OCI-LY1 (cell line): ENCODE measurements at regions not wholly inside any gene's neighbourhood (a gene's known extent, or its start where the extent isn't known, plus 50 kb on each side); places are given as distances from the start of the nearest gene placed in this dataset.

Experiments used
- H2AFZ ChIP-seq: fragments of 200-600 bp; sonication (generic), shearing (Covaris generic); 2 replicates; pipeline ENCODE4 v1.6.0; 2014; ENCODE audit warnings: antibody characterized with exemption, mild to moderate bottlenecking, low read length
- H3F3A ChIP-seq: fragments of 200-600 bp; sonication (generic), shearing (Covaris generic); 2 replicates; pipeline ENCODE4 v1.6.0; 2014; ENCODE audit warnings: mild to moderate bottlenecking, antibody characterized with exemption, low read length, moderate library complexity; ENCODE audit not compliant: insufficient read depth
- H3K27ac ChIP-seq: fragments of 200-600 bp; sonication (generic); 2 replicates; pipeline ENCODE4 v1.5.1; 2014; ENCODE audit warnings: low read length, mixed run types, mild to moderate bottlenecking, low read depth; ENCODE audit not compliant: poor library complexity, severe bottlenecking
- H3K27me3 ChIP-seq: fragments of 200-600 bp; sonication (generic); 2 replicates; pipeline ENCODE4 v1.6.0; 2014; ENCODE audit warnings: antibody characterized with exemption, mild to moderate bottlenecking, low read length, moderate library complexity; ENCODE audit not compliant: insufficient read depth
- H3K36me3 ChIP-seq: fragments of 200-600 bp; sonication (generic); 2 replicates; pipeline ENCODE4 v1.6.1; 2014; ENCODE audit warnings: mild to moderate bottlenecking, antibody characterized with exemption, low read length, moderate library complexity, mixed read lengths; ENCODE audit not compliant: insufficient read depth
- H3K4me1 ChIP-seq: fragments of 200-600 bp; sonication (generic); 2 replicates; pipeline ENCODE4 v1.5.1; 2014; ENCODE audit warnings: mild to moderate bottlenecking, low read length, moderate library complexity; ENCODE audit not compliant: insufficient read depth, severe bottlenecking
- H3K4me2 ChIP-seq: fragments of 200-600 bp; sonication (generic), shearing (Covaris generic); 2 replicates; pipeline ENCODE4 v1.6.1; 2014; ENCODE audit warnings: low read length
- H3K4me3 ChIP-seq: fragments of 200-600 bp; sonication (generic); 2 replicates; pipeline ENCODE4 v1.5.1; 2014; ENCODE audit warnings: low read length, low read depth, mild to moderate bottlenecking, mixed read lengths; ENCODE audit not compliant: poor library complexity, severe bottlenecking
- H3K79me2 ChIP-seq: fragments of 200-600 bp; shearing (Covaris generic); 2 replicates; pipeline ENCODE4 v1.6.1; 2016; ENCODE audit warnings: mixed run types, low read length, mixed read lengths; ENCODE audit not compliant: insufficient read depth
- H3K9ac ChIP-seq: fragments of 200-600 bp; sonication (generic), shearing (Covaris generic); 2 replicates; pipeline ENCODE4 v1.6.1; 2014; ENCODE audit warnings: mild to moderate bottlenecking, low read length, mixed read lengths
- H3K9me2 ChIP-seq: fragments of 200-600 bp; sonication (generic), shearing (Covaris generic); 2 replicates; pipeline ENCODE4 v1.6.1; 2014; ENCODE audit warnings: low read depth, mild to moderate bottlenecking, low read length, mixed read lengths
- H3K9me3 ChIP-seq: fragments of 200-600 bp; shearing (Covaris generic); 2 replicates; pipeline ENCODE4 v1.6.1; 2014; ENCODE audit warnings: low read length, mixed read lengths
- H4K20me1 ChIP-seq: fragments of 200-600 bp; sonication (generic), shearing (Covaris generic); 2 replicates; pipeline ENCODE4 v1.6.0; 2016; ENCODE audit warnings: mild to moderate bottlenecking, low read length; ENCODE audit not compliant: insufficient read depth
- EZH2 ChIP-seq: fragments of 200-600 bp; sonication (generic), shearing (Covaris generic); IDR thresholded peaks from 2 replicates; pipeline ENCODE4 v1.8.0; 2017; ENCODE audit warnings: borderline replicate concordance, mixed run types, mild to moderate bottlenecking, antibody characterized with exemption, low read length, moderate library complexity, mixed read lengths
- TF ChIP-seq, protein P1 (sequence below): fragments of 200-600 bp; sonication (generic), shearing (Covaris generic); IDR thresholded peaks from 2 replicates; pipeline ENCODE4 v1.5.1; 2017; ENCODE audit warnings: mild to moderate bottlenecking, antibody characterized with exemption, low read length, moderate library complexity, mixed read lengths

DNA sequence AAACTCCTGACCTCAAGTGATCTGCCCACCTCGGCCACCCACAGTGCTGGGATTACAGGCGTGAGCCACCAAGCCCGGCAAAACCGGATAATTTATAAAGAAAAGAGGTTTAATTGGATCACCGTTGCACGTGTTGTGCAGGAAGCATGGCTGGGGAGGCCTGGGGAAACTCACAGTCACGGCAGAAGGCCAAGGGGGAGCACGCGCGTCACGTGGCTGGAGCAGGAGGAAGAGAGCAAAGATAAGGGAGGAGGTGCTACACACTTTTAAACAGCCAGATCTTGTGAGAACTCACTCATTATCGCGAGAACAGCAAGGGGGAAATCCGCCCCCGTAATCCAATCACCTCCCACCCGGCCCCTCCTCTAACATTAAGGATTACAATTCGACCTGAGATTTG lies 177.9 kb upstream of the TENM3 start:
- Histone ChIP-seq H3K9me2 (no peaks in the 10 kb centered on the region), H3K27ac (no peak overlapping the region), H2AFZ (no peak overlapping the region), H3K27me3 (0 out of 2 replicates have a peak, but pooled peaks cover 3% of the 10 kb centered on the region), H3F3A (no peaks in the 10 kb centered on the region), H3K36me3 (no peaks in the 10 kb centered on the region), H3K79me2 (no peaks in the 10 kb centered on the region), H3K4me1 (no peaks in the 10 kb centered on the region), H3K4me3 (no peak overlapping the region), H3K9ac (no peak overlapping the region), H3K4me2 (no peak overlapping the region), H3K9me3 (no peaks in the 10 kb centered on the region), H4K20me1 (no peaks in the 10 kb centered on the region)
- TF ChIP-seq, protein P1, sequence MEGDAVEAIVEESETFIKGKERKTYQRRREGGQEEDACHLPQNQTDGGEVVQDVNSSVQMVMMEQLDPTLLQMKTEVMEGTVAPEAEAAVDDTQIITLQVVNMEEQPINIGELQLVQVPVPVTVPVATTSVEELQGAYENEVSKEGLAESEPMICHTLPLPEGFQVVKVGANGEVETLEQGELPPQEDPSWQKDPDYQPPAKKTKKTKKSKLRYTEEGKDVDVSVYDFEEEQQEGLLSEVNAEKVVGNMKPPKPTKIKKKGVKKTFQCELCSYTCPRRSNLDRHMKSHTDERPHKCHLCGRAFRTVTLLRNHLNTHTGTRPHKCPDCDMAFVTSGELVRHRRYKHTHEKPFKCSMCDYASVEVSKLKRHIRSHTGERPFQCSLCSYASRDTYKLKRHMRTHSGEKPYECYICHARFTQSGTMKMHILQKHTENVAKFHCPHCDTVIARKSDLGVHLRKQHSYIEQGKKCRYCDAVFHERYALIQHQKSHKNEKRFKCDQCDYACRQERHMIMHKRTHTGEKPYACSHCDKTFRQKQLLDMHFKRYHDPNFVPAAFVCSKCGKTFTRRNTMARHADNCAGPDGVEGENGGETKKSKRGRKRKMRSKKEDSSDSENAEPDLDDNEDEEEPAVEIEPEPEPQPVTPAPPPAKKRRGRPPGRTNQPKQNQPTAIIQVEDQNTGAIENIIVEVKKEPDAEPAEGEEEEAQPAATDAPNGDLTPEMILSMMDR, result no peak
- TF ChIP-seq EZH2, result no peak

DNA sequence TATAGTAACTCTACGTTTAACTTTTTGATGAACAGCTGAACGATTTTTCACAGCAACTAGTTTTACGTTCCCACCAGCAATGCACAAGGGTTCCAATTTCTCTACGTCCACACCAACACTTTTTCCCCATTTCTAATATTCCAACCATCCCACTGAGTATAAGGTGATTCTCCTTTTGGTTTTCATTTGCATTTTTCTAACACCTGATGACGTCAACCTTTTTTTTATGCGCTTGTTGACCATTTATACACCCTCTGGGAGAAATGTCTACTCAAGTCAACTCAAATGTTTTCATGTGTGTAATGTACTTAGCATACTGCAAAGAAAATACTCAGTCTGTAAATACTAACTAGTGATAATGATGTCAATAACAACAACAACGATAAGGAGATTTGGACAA lies 177.2 kb upstream of the TENM3 start:
- no peaks in the 10 kb centered on the region for H3K36me3 ChIP-seq
- 0 out of 2 replicates have a peak, but pooled peaks cover 3% of the 10 kb centered on the region for H3K27me3 ChIP-seq
- H3K4me2 ChIP-seq, result no peak overlapping the region
- no peak overlapping the region for H2AFZ ChIP-seq
- no peaks in the 10 kb centered on the region for H3K9me2 ChIP-seq
- H3F3A ChIP-seq, result no peaks in the 10 kb centered on the region
- H3K9me3 ChIP-seq, result no peaks in the 10 kb centered on the region
- H3K9ac ChIP-seq, result no peak overlapping the region
- H3K4me3 ChIP-seq, result no peak overlapping the region
- no peaks in the 10 kb centered on the region for H3K79me2 ChIP-seq
- no peaks in the 10 kb centered on the region for H3K4me1 ChIP-seq
- no peaks in the 10 kb centered on the region for H4K20me1 ChIP-seq
- TF ChIP-seq EZH2, result no peak
- TF ChIP-seq, protein P1, result no peak
- H3K27ac ChIP-seq, result no peak overlapping the region

DNA sequence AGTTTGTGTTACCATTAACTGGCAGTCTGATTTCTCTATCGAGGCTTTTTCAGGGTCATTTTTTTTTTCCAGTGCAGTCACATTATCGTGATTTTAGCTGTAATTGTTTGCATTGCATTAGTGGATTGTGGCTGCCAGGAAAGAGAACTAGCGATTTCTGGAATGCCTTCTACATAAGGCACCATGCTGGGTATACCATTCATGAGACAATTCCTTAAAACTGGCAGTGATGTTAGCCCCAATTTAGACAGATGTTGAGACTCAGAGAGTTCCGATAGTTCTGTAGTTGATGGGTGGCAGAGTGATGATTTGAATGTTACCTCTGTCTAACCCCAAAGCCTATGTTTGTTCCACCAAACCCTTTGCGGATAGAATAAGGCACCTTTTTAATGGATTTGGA lies 175.4 kb upstream of the TENM3 start:
- 0 out of 2 replicates have a peak, but pooled peaks cover 3% of the 10 kb centered on the region for H3K27me3 ChIP-seq
- no peaks in the 10 kb centered on the region for H3K79me2 ChIP-seq
- no peaks in the 10 kb centered on the region for H3F3A ChIP-seq
- H4K20me1 ChIP-seq, result no peaks in the 10 kb centered on the region
- TF ChIP-seq EZH2, result no peak
- TF ChIP-seq, protein P1, result no peak
- no peak overlapping the region for H3K27ac ChIP-seq
- H3K4me1 ChIP-seq, result no peaks in the 10 kb centered on the region
- H3K36me3 ChIP-seq, result no peaks in the 10 kb centered on the region
- no peaks in the 10 kb centered on the region for H3K9me2 ChIP-seq
- H3K9me3 ChIP-seq, result no peaks in the 10 kb centered on the region
- no peak overlapping the region for H3K4me2 ChIP-seq
- H2AFZ ChIP-seq, result no peak overlapping the region
- no peak overlapping the region for H3K9ac ChIP-seq
- no peak overlapping the region for H3K4me3 ChIP-seq
